PC-9 (cell line): ENCODE measurements at regions not wholly inside any gene's neighbourhood (a gene's known extent, or its start where the extent isn't known, plus 50 kb on each side); places are given as distances from the start of the nearest gene placed in this dataset.

ENCODE experiments used
- BruUV-seq: library from RNA; stranded (reverse); fragments of 400-500 nt; replicated peaks from 2 replicates; lab custom pipeline; 2021; lab: Mats Ljungman, UMichigan
- CTCF ChIA-PET: fragments of 300-600 bp; sonication (Branson Sonifier 250); formaldehyde crosslinking; loops from one replicate; lab custom pipeline; 2022; ENCODE audit warnings: antibody characterized with exemption; lab: Charles Lee
- POLR2A ChIA-PET: fragments of 300-600 bp; sonication (Branson Sonifier 250); formaldehyde crosslinking; loops from one replicate; lab custom pipeline; 2022; ENCODE audit warnings: antibody characterized with exemption; ENCODE audit not compliant: unreplicated experiment; lab: Charles Lee
- DNase-seq, 2 experiments: peaks; one replicate each; pipeline versions ENCODE4 v3.0.0 to v3.0.0-alpha.2; 2015 to 2022; ENCODE audit warnings: mixed read lengths in 1 of 2
- H2AFZ ChIP-seq: fragments of 200-600 bp; sonication (generic); 2 replicates; pipeline ENCODE4 v1.8.1; 2017; ENCODE audit warnings: antibody characterized with exemption
- H3F3A ChIP-seq: fragments of 200-600 bp; sonication (generic); 2 replicates; pipeline ENCODE4 v1.8.1; 2017; ENCODE audit warnings: antibody characterized with exemption, mild to moderate bottlenecking, low read depth; ENCODE audit not compliant: insufficient read depth
- H3K27ac ChIP-seq: fragments of 200-600 bp; sonication (generic); 2 replicates; pipeline ENCODE4 v1.6.1; 2016; ENCODE audit warnings: mixed run types
- H3K27me3 ChIP-seq: fragments of 200-600 bp; sonication (generic); 2 replicates; pipeline ENCODE4 v1.6.1; 2016; ENCODE audit warnings: low read depth, mixed run types; ENCODE audit not compliant: insufficient read depth
- H3K36me3 ChIP-seq: fragments of 200-600 bp; sonication (generic); 2 replicates; pipeline ENCODE4 v1.6.1; 2016; ENCODE audit warnings: low read depth, mixed run types
- H3K4me1 ChIP-seq: fragments of 200-600 bp; sonication (generic); replicated peaks from 2 replicates; pipeline ENCODE4 v1.6.1; 2016; ENCODE audit warnings: mixed run types; ENCODE audit not compliant: insufficient read depth
- H3K4me2 ChIP-seq: fragments of 200-600 bp; sonication (generic); 2 replicates; pipeline ENCODE4 v1.6.1; 2017; ENCODE audit warnings: mixed run types
- H3K4me3 ChIP-seq: fragments of 200-600 bp; sonication (generic); 2 replicates; pipeline ENCODE4 v1.6.1; 2016; ENCODE audit warnings: mixed run types
- H3K79me2 ChIP-seq: fragments of 200-600 bp; sonication (generic); 2 replicates; pipeline ENCODE4 v1.6.1; 2017; ENCODE audit warnings: low read depth, mixed run types
- H3K9me2 ChIP-seq: fragments of 200-600 bp; sonication (generic); 2 replicates; pipeline ENCODE4 v1.8.1; 2017; ENCODE audit warnings: mild to moderate bottlenecking; ENCODE audit not compliant: insufficient read depth
- H3K9me3 ChIP-seq: fragments of 200-600 bp; sonication (generic); 2 replicates; pipeline ENCODE4 v1.8.1; 2016; ENCODE audit warnings: low read depth; ENCODE audit not compliant: insufficient read depth
- H4K20me1 ChIP-seq: fragments of 200-600 bp; sonication (generic); 2 replicates; pipeline ENCODE4 v1.8.1; 2017; ENCODE audit not compliant: insufficient read depth
- CTCF ChIP-seq: fragments of 200-600 bp; sonication (generic); conservative IDR thresholded peaks from 2 replicates; pipeline ENCODE4 v1.6.1; 2017; ENCODE audit warnings: mixed run types, antibody characterized with exemption, mild to moderate bottlenecking, moderate library complexity
- EZH2 ChIP-seq: fragments of 200-600 bp; sonication (generic); IDR thresholded peaks from 2 replicates; pipeline ENCODE4 v1.8.0; 2017; ENCODE audit warnings: antibody characterized with exemption, low read depth
- intact Hi-C: fragments of 100-400 bp; cut with micrococcal nuclease; formaldehyde crosslinking; loops from one replicate; pipeline ENCODE4 v1.10.0; 2022; ENCODE audit not compliant: unreplicated experiment

- H3F3A ChIP-seq, result no peaks in the 10 kb centered on the region
- no peak overlapping the region for H3K4me2 ChIP-seq
- POLR2A ChIA-PET, result interaction anchor here (0.5 kb wide), 1 partner anchor 10 kb away, joined by 4 read pairs; no protein-coding TSS in a partner anchor
- H2AFZ ChIP-seq, result no peak overlapping the region
- no peak for DNase-seq
- intact Hi-C loops, result no loop called here
- H3K27me3 ChIP-seq, result no peaks in the 10 kb centered on the region
- no peak overlapping the region for H3K27ac ChIP-seq
- no peaks in the 10 kb centered on the region for H3K9me2 ChIP-seq
- no peaks in the 10 kb centered on the region for H3K79me2 ChIP-seq
- no TSS peak for BruUV-seq
- no peaks in the 10 kb centered on the region for H3K36me3 ChIP-seq
- H3K4me1 ChIP-seq, result no peaks in the 10 kb centered on the region
- H3K9me3 ChIP-seq, result no peaks in the 10 kb centered on the region
- no peak overlapping the region for H3K4me3 ChIP-seq
- CTCF ChIA-PET, result no interaction called here
- no peak for TF ChIP-seq CTCF
- TF ChIP-seq EZH2, result no peak
- no peaks in the 10 kb centered on the region for H4K20me1 ChIP-seq
Observed at GRCh38 chr11:92682952-92683351, 286.5 kb upstream of the MTNR1B start.

GRCh38 chr11:92685049-92685448 lies 284.4 kb upstream of the MTNR1B start:
- ChIA-PET CTCF (no interaction called here), POLR2A (no interaction called here)

GRCh38 chr11:92687724-92688123 lies 281.7 kb upstream of the MTNR1B start:
- POLR2A ChIA-PET, result no interaction called here
- CTCF ChIA-PET, result no interaction called here

More at GRCh38 chr11:92685049-92685448, 284.4 kb upstream of the MTNR1B start:
- Histone ChIP-seq H3K9me3 (no peaks in the 10 kb centered on the region), H3K9me2 (no peaks in the 10 kb centered on the region), H4K20me1 (no peaks in the 10 kb centered on the region), H3K27me3 (no peaks in the 10 kb centered on the region), H3K4me3 (no peak overlapping the region), H2AFZ (no peak overlapping the region), H3K4me2 (no peak overlapping the region), H3K79me2 (no peaks in the 10 kb centered on the region), H3F3A (no peaks in the 10 kb centered on the region), H3K27ac (no peak overlapping the region), H3K4me1 (no peaks in the 10 kb centered on the region), H3K36me3 (no peaks in the 10 kb centered on the region)
- intact Hi-C loops, result no loop called here
- DNase-seq, result no peak
- TF ChIP-seq EZH2 (no peak), CTCF (no peak)
- no TSS peak for BruUV-seq

More at GRCh38 chr11:92687724-92688123, 281.7 kb upstream of the MTNR1B start:
- no peaks in the 10 kb centered on the region for H4K20me1 ChIP-seq
- H3F3A ChIP-seq, result no peaks in the 10 kb centered on the region
- BruUV-seq, result no TSS peak
- intact Hi-C loops, result no loop called here
- H3K36me3 ChIP-seq, result no peaks in the 10 kb centered on the region
- H3K4me3 ChIP-seq, result no peak overlapping the region
- H3K79me2 ChIP-seq, result no peaks in the 10 kb centered on the region
- H3K9me3 ChIP-seq, result no peaks in the 10 kb centered on the region
- no peak overlapping the region for H3K27ac ChIP-seq
- H2AFZ ChIP-seq, result no peak overlapping the region
- no peak overlapping the region for H3K4me2 ChIP-seq
- H3K27me3 ChIP-seq, result no peaks in the 10 kb centered on the region
- TF ChIP-seq CTCF (no peak), EZH2 (no peak)
- no peak for DNase-seq
- no peaks in the 10 kb centered on the region for H3K4me1 ChIP-seq
- H3K9me2 ChIP-seq, result no peaks in the 10 kb centered on the region
